PC-3 (cell line): ENCODE measurements at regions not wholly inside any gene's neighbourhood (a gene's known extent, or its start where the extent isn't known, plus 50 kb on each side); places are given as distances from the start of the nearest gene placed in this dataset.

ENCODE experiments used
- ATAC-seq: fragments of 200-7000 bp; cut with Tn5 transposase; 2 replicates; pipeline ENCODE4 v1.9.1; 2020; ENCODE audit warnings: mild to moderate bottlenecking, moderate library complexity
- BruUV-seq: library from RNA; stranded (reverse); fragments of 400-500 nt; replicated peaks from 2 replicates; lab custom pipeline; 2021; lab: Mats Ljungman, UMichigan
- CTCF ChIA-PET: fragments of 300-600 bp; sonication (Branson Sonifier 250); formaldehyde crosslinking; loops from one replicate; lab custom pipeline; 2022; ENCODE audit warnings: antibody characterized with exemption; lab: Charles Lee
- POLR2A ChIA-PET: fragments of 300-600 bp; sonication (Branson Sonifier 250); formaldehyde crosslinking; loops from one replicate; lab custom pipeline; 2022; ENCODE audit warnings: antibody characterized with exemption; ENCODE audit not compliant: unreplicated experiment; lab: Charles Lee
- DNase-seq: peaks from one replicate; pipeline ENCODE4 v3.0.0-alpha.2; 2015
- H2AFZ ChIP-seq: fragments of 300-600 bp; sonication (generic); 2 replicates; pipeline ENCODE4 v1.6.0; 2016; ENCODE audit warnings: antibody characterized with exemption, low read length
- H3F3A ChIP-seq: fragments of 300-600 bp; sonication (generic); one replicate; pipeline ENCODE4 v1.6.0; 2017; ENCODE audit warnings: antibody characterized with exemption, low read length, control low read depth, mild to moderate bottlenecking; ENCODE audit not compliant: unreplicated experiment
- H3K27ac ChIP-seq: fragments of 300-600 bp; sonication (generic); 2 replicates; pipeline ENCODE4 v1.5.1; 2016; ENCODE audit warnings: mild to moderate bottlenecking, low read length
- H3K27me3 ChIP-seq: fragments of 300-600 bp; sonication (generic); 2 replicates; pipeline ENCODE4 v1.6.1; 2016; ENCODE audit warnings: low read length, mixed read lengths
- H3K36me3 ChIP-seq: fragments of 300-600 bp; sonication (generic); 2 replicates; pipeline ENCODE4 v1.6.1; 2016; ENCODE audit warnings: low read depth, mixed run types, low read length, mixed read lengths
- H3K4me1 ChIP-seq: fragments of 300-600 bp; sonication (generic); 2 replicates; pipeline ENCODE4 v1.5.1; 2016; ENCODE audit warnings: low read length; ENCODE audit not compliant: insufficient read depth
- H3K4me2 ChIP-seq: fragments of 300-600 bp; sonication (generic); 2 replicates; pipeline ENCODE4 v1.6.0; 2016; ENCODE audit warnings: low read length
- H3K4me3 ChIP-seq: fragments of 300-600 bp; sonication (generic); 2 replicates; pipeline ENCODE4 v1.5.1; 2016; ENCODE audit warnings: mild to moderate bottlenecking, low read length, mixed read lengths
- H3K79me2 ChIP-seq: fragments of 300-600 bp; sonication (generic); 2 replicates; pipeline ENCODE4 v1.6.1; 2017; ENCODE audit warnings: low read length, mixed read lengths
- H3K9ac ChIP-seq: fragments of 300-600 bp; sonication (generic); 2 replicates; pipeline ENCODE4 v1.6.0; 2016; ENCODE audit warnings: mild to moderate bottlenecking, low read length
- H3K9me2 ChIP-seq: fragments of 300-600 bp; sonication (generic); replicated peaks from 2 replicates; pipeline ENCODE4 v1.6.1; 2016; ENCODE audit warnings: mixed run types, low read length, mixed read lengths
- H3K9me3 ChIP-seq: fragments of 300-600 bp; sonication (generic); 2 replicates; pipeline ENCODE4 v1.6.1; 2016; ENCODE audit warnings: low read length, mixed read lengths
- H4K20me1 ChIP-seq: fragments of 300-600 bp; sonication (generic); 2 replicates; pipeline ENCODE4 v1.6.1; 2016; ENCODE audit warnings: low read length, mixed read lengths
- CTCF ChIP-seq: fragments of 300-600 bp; sonication (generic); conservative IDR thresholded peaks from 2 replicates; pipeline ENCODE4 v1.5.1; 2017; ENCODE audit warnings: antibody characterized with exemption, low read depth, mild to moderate bottlenecking, low read length
- EZH2 ChIP-seq: fragments of 300-600 bp; sonication (generic); IDR thresholded peaks from one replicate; pipeline ENCODE4 v1.6.1; 2017; ENCODE audit warnings: antibody characterized with exemption, mild to moderate bottlenecking, low read length; ENCODE audit not compliant: unreplicated experiment
- EZH2phosphoT487 ChIP-seq: fragments of 300-600 bp; sonication (generic); IDR thresholded peaks from 2 replicates; pipeline ENCODE4 v1.6.1; 2018; ENCODE audit warnings: mild to moderate bottlenecking, antibody characterized with exemption, low read length, borderline replicate concordance
- intact Hi-C: fragments of 100-400 bp; cut with micrococcal nuclease; formaldehyde crosslinking; loops from 2 replicates; pipeline ENCODE4 v1.9.0; 2023

- Histone ChIP-seq H3K9me3 (no peaks in the 10 kb centered on the region), H3F3A (no peaks in the 10 kb centered on the region), H3K4me2 (no peak overlapping the region), H4K20me1 (no peaks in the 10 kb centered on the region), H3K79me2 (no peaks in the 10 kb centered on the region), H3K27ac (no peak overlapping the region), H3K9ac (no peak overlapping the region), H3K4me3 (no peak overlapping the region), H3K9me2 (no peaks in the 10 kb centered on the region), H2AFZ (no peak overlapping the region), H3K4me1 (peaks cover 30% of the 10 kb centered on the region), H3K36me3 (no peaks in the 10 kb centered on the region), H3K27me3 (no peaks in the 10 kb centered on the region)
- DNase-seq (no peak), ATAC-seq (no peak)
- no TSS peak for BruUV-seq
- POLR2A ChIA-PET = no interaction called here
- CTCF ChIA-PET = no interaction called here
- intact Hi-C loops = no loop called here
- TF ChIP-seq EZH2 = no peak
- TF ChIP-seq EZH2phosphoT487 = no peak
- TF ChIP-seq CTCF = no peak
Measured at GRCh38 chr11:19573666-19574065, 139.0 kb upstream of the NAV2 start.

- Histone ChIP-seq H3K27ac (no peak overlapping the region), H3K9me2 (no peaks in the 10 kb centered on the region), H3F3A (no peaks in the 10 kb centered on the region), H3K4me2 (no peak overlapping the region), H3K9ac (no peak overlapping the region), H3K4me3 (no peak overlapping the region), H3K4me1 (peaks cover 12% of the 10 kb centered on the region), H4K20me1 (no peaks in the 10 kb centered on the region), H3K27me3 (no peaks in the 10 kb centered on the region), H3K79me2 (no peaks in the 10 kb centered on the region), H2AFZ (no peak overlapping the region), H3K9me3 (no peaks in the 10 kb centered on the region), H3K36me3 (no peaks in the 10 kb centered on the region)
- no TSS peak for BruUV-seq
- TF ChIP-seq CTCF = no peak
- no peak for TF ChIP-seq EZH2
- TF ChIP-seq EZH2phosphoT487 = no peak
- DNase-seq (no peak), ATAC-seq (no peak)
- CTCF ChIA-PET = no interaction called here
- intact Hi-C loops = no loop called here
- POLR2A ChIA-PET = no interaction called here
Measured at GRCh38 chr11:19571906-19572305, 140.7 kb upstream of the NAV2 start.

- TF ChIP-seq EZH2phosphoT487 (no peak), EZH2 (no peak), CTCF (no peak)
- Histone ChIP-seq H3K9ac (no peak overlapping the region), H3K4me2 (no peak overlapping the region), H3K4me1 (0 out of 2 replicates have a peak, but pooled peaks cover 2% of the 10 kb centered on the region), H4K20me1 (no peaks in the 10 kb centered on the region), H3F3A (no peaks in the 10 kb centered on the region), H3K27ac (no peak overlapping the region), H3K9me3 (no peaks in the 10 kb centered on the region), H3K79me2 (no peaks in the 10 kb centered on the region), H3K36me3 (no peaks in the 10 kb centered on the region), H3K9me2 (no peaks in the 10 kb centered on the region), H2AFZ (no peak overlapping the region), H3K4me3 (no peak overlapping the region), H3K27me3 (no peaks in the 10 kb centered on the region)
- CTCF ChIA-PET = no interaction called here
- no peak for DNase-seq
- POLR2A ChIA-PET = no interaction called here
- no TSS peak for BruUV-seq
- intact Hi-C loops = no loop called here
- ATAC-seq = no peak
Measured at GRCh38 chr11:19570889-19571288, 141.7 kb upstream of the NAV2 start.
